K562 (cell line): ENCODE measurements at regions not wholly inside any gene's neighbourhood (a gene's known extent, or its start where the extent isn't known, plus 50 kb on each side); places are given as distances from the start of the nearest gene placed in this dataset.

Experiments used
- HIVEP1 ChIP-seq: fragments of 250-450 bp; sonication (Bioruptor Pico); IDR thresholded peaks from 2 replicates; pipeline ENCODE4 v1.4.0; 2020; ENCODE audit warnings: mild to moderate bottlenecking
- TEAD1 ChIP-seq, 2 experiments: fragments of 450-650 bp in 1 of 2; sonication (generic) in 1 of 2; formaldehyde crosslinking; IDR thresholded peaks; 2 replicates each; pipeline versions ENCODE4 v1.4.0 to v1.8.0; 2020 to 2022; ENCODE audit warnings: mild to moderate bottlenecking in 2 of 2, missing genetic modification reagents in 1 of 2
- ZC3H11A ChIP-seq: IDR thresholded peaks from 2 replicates; pipeline ENCODE4 v1.6.1; 2012; ENCODE audit warnings: low read depth, low read length, improper control_type of control experiment
- TF ChIP-seq, protein P1 (sequence below): fragments of 250-450 bp; sonication (Bioruptor Pico); IDR thresholded peaks from 2 replicates; pipeline ENCODE4 v1.6.1; 2021; ENCODE audit warnings: mild to moderate bottlenecking
- TF ChIP-seq, protein P2 (sequence below): fragments of 250-450 bp; sonication (Bioruptor Pico); IDR thresholded peaks from 2 replicates; pipeline ENCODE4 v1.4.0; 2020
- TF ChIP-seq, protein P3 (sequence below): fragments of 450-650 bp; IDR thresholded peaks from 2 replicates; pipeline ENCODE4 v1.6.1; 2016

DNA sequence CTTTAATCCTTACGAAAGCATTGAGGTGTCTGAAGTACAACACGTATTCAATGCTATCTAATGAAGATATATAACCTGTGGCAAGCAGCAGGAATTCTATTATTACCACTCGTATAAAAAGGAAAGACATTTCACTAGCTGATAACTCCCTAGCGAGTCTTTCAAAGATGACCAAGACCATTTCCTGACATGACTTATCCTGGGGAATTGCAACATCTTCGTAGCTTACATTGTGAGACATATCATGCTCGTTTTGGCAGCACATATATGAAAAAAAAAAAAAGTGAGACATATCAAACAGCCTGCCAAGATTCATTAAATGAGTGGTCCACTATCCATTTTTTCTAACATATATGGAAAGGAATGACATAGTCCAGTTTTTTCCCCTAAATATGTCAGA, 337.0 kb downstream of the FSCB start (continued):
- TF ChIP-seq, protein P1, sequence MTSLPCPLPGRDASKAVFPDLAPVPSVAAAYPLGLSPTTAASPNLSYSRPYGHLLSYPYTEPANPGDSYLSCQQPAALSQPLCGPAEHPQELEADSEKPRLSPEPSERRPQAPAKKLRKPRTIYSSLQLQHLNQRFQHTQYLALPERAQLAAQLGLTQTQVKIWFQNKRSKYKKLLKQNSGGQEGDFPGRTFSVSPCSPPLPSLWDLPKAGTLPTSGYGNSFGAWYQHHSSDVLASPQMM (CRISPR knock-in tag), result no peak
- TF ChIP-seq, protein P2, sequence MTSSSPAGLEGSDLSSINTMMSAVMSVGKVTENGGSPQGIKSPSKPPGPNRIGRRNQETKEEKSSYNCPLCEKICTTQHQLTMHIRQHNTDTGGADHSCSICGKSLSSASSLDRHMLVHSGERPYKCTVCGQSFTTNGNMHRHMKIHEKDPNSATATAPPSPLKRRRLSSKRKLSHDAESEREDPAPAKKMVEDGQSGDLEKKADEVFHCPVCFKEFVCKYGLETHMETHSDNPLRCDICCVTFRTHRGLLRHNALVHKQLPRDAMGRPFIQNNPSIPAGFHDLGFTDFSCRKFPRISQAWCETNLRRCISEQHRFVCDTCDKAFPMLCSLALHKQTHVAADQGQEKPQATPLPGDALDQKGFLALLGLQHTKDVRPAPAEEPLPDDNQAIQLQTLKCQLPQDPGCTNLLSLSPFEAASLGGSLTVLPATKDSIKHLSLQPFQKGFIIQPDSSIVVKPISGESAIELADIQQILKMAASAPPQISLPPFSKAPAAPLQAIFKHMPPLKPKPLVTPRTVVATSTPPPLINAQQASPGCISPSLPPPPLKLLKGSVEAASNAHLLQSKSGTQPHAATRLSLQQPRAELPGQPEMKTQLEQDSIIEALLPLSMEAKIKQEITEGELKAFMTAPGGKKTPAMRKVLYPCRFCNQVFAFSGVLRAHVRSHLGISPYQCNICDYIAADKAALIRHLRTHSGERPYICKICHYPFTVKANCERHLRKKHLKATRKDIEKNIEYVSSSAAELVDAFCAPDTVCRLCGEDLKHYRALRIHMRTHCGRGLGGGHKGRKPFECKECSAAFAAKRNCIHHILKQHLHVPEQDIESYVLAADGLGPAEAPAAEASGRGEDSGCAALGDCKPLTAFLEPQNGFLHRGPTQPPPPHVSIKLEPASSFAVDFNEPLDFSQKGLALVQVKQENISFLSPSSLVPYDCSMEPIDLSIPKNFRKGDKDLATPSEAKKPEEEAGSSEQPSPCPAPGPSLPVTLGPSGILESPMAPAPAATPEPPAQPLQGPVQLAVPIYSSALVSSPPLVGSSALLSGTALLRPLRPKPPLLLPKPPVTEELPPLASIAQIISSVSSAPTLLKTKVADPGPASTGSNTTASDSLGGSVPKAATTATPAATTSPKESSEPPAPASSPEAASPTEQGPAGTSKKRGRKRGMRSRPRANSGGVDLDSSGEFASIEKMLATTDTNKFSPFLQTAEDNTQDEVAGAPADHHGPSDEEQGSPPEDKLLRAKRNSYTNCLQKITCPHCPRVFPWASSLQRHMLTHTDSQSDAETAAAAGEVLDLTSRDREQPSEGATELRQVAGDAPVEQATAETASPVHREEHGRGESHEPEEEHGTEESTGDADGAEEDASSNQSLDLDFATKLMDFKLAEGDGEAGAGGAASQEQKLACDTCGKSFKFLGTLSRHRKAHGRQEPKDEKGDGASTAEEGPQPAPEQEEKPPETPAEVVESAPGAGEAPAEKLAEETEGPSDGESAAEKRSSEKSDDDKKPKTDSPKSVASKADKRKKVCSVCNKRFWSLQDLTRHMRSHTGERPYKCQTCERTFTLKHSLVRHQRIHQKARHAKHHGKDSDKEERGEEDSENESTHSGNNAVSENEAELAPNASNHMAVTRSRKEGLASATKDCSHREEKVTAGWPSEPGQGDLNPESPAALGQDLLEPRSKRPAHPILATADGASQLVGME (CRISPR knock-in tag), result no peak
- TF ChIP-seq TEAD1 (CRISPR knock-in tag; IDR thresholded peaks at IDR 0.05), result no peak
- TF ChIP-seq HIVEP1 (CRISPR knock-in tag), result no peak
- TF ChIP-seq ZC3H11A, result no peak
- TF ChIP-seq, protein P3, sequence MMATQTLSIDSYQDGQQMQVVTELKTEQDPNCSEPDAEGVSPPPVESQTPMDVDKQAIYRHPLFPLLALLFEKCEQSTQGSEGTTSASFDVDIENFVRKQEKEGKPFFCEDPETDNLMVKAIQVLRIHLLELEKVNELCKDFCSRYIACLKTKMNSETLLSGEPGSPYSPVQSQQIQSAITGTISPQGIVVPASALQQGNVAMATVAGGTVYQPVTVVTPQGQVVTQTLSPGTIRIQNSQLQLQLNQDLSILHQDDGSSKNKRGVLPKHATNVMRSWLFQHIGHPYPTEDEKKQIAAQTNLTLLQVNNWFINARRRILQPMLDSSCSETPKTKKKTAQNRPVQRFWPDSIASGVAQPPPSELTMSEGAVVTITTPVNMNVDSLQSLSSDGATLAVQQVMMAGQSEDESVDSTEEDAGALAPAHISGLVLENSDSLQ, result no peak
